Fibroblast of the aortic adventitia (primary cell): ENCODE measurements at regions not wholly inside any gene's neighbourhood (a gene's known extent, or its start where the extent isn't known, plus 50 kb on each side); places are given as distances from the start of the nearest gene placed in this dataset.

ENCODE experiments used
- DNase-seq: peaks from one replicate; pipeline ENCODE4 v3.0.0-alpha.2; 2010; ENCODE audit warnings: low read depth
- H3K4me3 ChIP-seq: 2 replicates; pipeline ENCODE4 v1.5.1; 2011; ENCODE audit warnings: low read depth, mild to moderate bottlenecking, control low read depth, low read length, moderate library complexity
- CTCF ChIP-seq: IDR thresholded peaks from 2 replicates; pipeline ENCODE4 v1.5.1; 2011; ENCODE audit warnings: mild to moderate bottlenecking, low read length, control low read depth, inconsistent platforms; ENCODE audit not compliant: insufficient read depth

- TF ChIP-seq CTCF, result no peak
- no peak overlapping the region for H3K4me3 ChIP-seq
- peak; percentile 60 for DNase-seq
These were observed 116.5 kb upstream of the ADAMTS18 start for GRCh38 chr16:77551357-77551756.

GRCh38 chr16:77553130-77553529, 118.3 kb upstream of the ADAMTS18 start:
- DNase-seq, result no peak
- H3K4me3 ChIP-seq, result no peak overlapping the region
- TF ChIP-seq CTCF, result no peak

GRCh38 chr16:77555126-77555525, 120.3 kb upstream of the ADAMTS18 start:
- no peak overlapping the region for H3K4me3 ChIP-seq
- no peak for TF ChIP-seq CTCF
- DNase-seq, result no peak

GRCh38 chr16:77555791-77556190, 121.0 kb upstream of the ADAMTS18 start:
- no peak for DNase-seq
- no peak for TF ChIP-seq CTCF
- H3K4me3 ChIP-seq, result no peak overlapping the region

- no peak overlapping the region for H3K4me3 ChIP-seq
- TF ChIP-seq CTCF, result no peak
- no peak for DNase-seq
These were observed 121.5 kb upstream of the ADAMTS18 start for GRCh38 chr16:77556201-77556873.

GRCh38 chr16:77557385-77557784, 122.6 kb upstream of the ADAMTS18 start:
- DNase-seq, result no peak
- TF ChIP-seq CTCF, result no peak
- H3K4me3 ChIP-seq, result no peak overlapping the region

GRCh38 chr16:77558786-77559185, 124.0 kb upstream of the ADAMTS18 start:
- no peak for TF ChIP-seq CTCF
- no peak overlapping the region for H3K4me3 ChIP-seq
- no peak for DNase-seq
